BJ (cell line): ENCODE measurements at regions not wholly inside any gene's neighbourhood (a gene's known extent, or its start where the extent isn't known, plus 50 kb on each side); places are given as distances from the start of the nearest gene placed in this dataset.

Source experiments
- CTCF ChIA-PET: fragments of 350-600 bp; formaldehyde crosslinking; extraction: SDS; loops from one replicate; lab custom pipeline; 2021; ENCODE audit warnings: antibody characterized with exemption, inconsistent platforms; lab: Yijun Ruan, JAX
- POLR2A ChIA-PET: fragments of 300-600 bp; sonication (Branson Sonifier 250); formaldehyde crosslinking; extraction: SDS; loops from one replicate; lab custom pipeline; 2021; ENCODE audit warnings: antibody characterized with exemption; lab: Charles Lee
- DNase-seq: peaks from one replicate; pipeline ENCODE4 v3.0.0-alpha.2; 2011; ENCODE audit warnings: low read depth
- H3K27me3 ChIP-seq: 2 replicates; pipeline ENCODE4 v1.6.0; 2011; ENCODE audit warnings: low read length; ENCODE audit not compliant: control insufficient read depth, insufficient read depth
- H3K36me3 ChIP-seq: 2 replicates; pipeline ENCODE4 v1.5.1; 2011; ENCODE audit warnings: low read length; ENCODE audit not compliant: control insufficient read depth, insufficient read depth
- H3K4me3 ChIP-seq: 2 replicates; pipeline ENCODE4 v1.5.1; 2011; ENCODE audit warnings: low read depth, mild to moderate bottlenecking, control low read depth, low read length
- CTCF ChIP-seq: IDR thresholded peaks from 2 replicates; pipeline ENCODE4 v1.5.1; 2011; ENCODE audit warnings: low read depth, mild to moderate bottlenecking, control low read depth, inconsistent platforms, low read length, moderate library complexity; ENCODE audit not compliant: insufficient read depth

- Histone ChIP-seq H3K27me3 (no peaks in the 10 kb centered on the region), H3K4me3 (no peak overlapping the region), H3K36me3 (no peaks in the 10 kb centered on the region)
- DNase-seq = no peak
- ChIA-PET CTCF (no interaction called here), POLR2A (no interaction called here)
- TF ChIP-seq CTCF = no peak
These were observed 1479.2 kb upstream of the PRR20A start for GRCh38 chr13:55661505-55661904.

GRCh38 chr13:55664178-55664577 is 1476.5 kb upstream of the PRR20A start:
- POLR2A ChIA-PET = no interaction called here
- Histone ChIP-seq H3K36me3 (no peaks in the 10 kb centered on the region), H3K4me3 (no peak overlapping the region), H3K27me3 (no peaks in the 10 kb centered on the region)
- TF ChIP-seq CTCF = no peak
- CTCF ChIA-PET = no interaction called here
- DNase-seq = no peak

- ChIA-PET POLR2A (no interaction called here), CTCF (no interaction called here)
- no peaks in the 10 kb centered on the region for H3K27me3 ChIP-seq
- no peak for DNase-seq
- no peaks in the 10 kb centered on the region for H3K36me3 ChIP-seq
- TF ChIP-seq CTCF = no peak
- no peak overlapping the region for H3K4me3 ChIP-seq
These were observed 1471.7 kb upstream of the PRR20A start for GRCh38 chr13:55669051-55669450.

- DNase-seq = no peak
- Histone ChIP-seq H3K36me3 (no peaks in the 10 kb centered on the region), H3K4me3 (no peak overlapping the region), H3K27me3 (no peaks in the 10 kb centered on the region)
- POLR2A ChIA-PET = no interaction called here
- CTCF ChIA-PET = no interaction called here
- TF ChIP-seq CTCF = no peak
These were observed 1466.8 kb upstream of the PRR20A start for GRCh38 chr13:55673910-55674309.

- ChIA-PET POLR2A (no interaction called here), CTCF (no interaction called here)
- Histone ChIP-seq H3K27me3 (no peaks in the 10 kb centered on the region), H3K36me3 (no peaks in the 10 kb centered on the region), H3K4me3 (no peak overlapping the region)
- no peak for TF ChIP-seq CTCF
- DNase-seq = no peak
These were observed 1457.9 kb upstream of the PRR20A start for GRCh38 chr13:55682776-55683175.
